Thymus (tissue), 11 donors: ENCODE measurements at regions not wholly inside any gene's neighbourhood (a gene's known extent, or its start where the extent isn't known, plus 50 kb on each side); places are given as distances from the start of the nearest gene placed in this dataset.

Source experiments
- DNase-seq, 9 donors: peaks; one replicate each; pipeline ENCODE4 v3.0.0-alpha.2; 2013; ENCODE audit warnings: low spot score in 9 of 9, low read depth in 6 of 9, missing footprints in 1 of 9
- H3K27ac ChIP-seq, 2 donors: one replicate each; pipeline ENCODE4 v1.5.1; 2013; ENCODE audit warnings: control low read depth in 1 of 2, low read depth in 1 of 2, low read length in 1 of 2, mild to moderate bottlenecking in 1 of 2, moderate library complexity in 1 of 2
- H3K27me3 ChIP-seq, 2 donors: one replicate each; pipeline ENCODE4 v1.5.1; 2013; ENCODE audit warnings: low read length in 1 of 2; ENCODE audit not compliant: control insufficient read depth in 2 of 2, insufficient read depth in 1 of 2
- H3K36me3 ChIP-seq, 2 donors: one replicate each; pipeline ENCODE4 v1.5.1; 2013; ENCODE audit warnings: low read length in 1 of 2, mild to moderate bottlenecking in 1 of 2, moderate library complexity in 1 of 2; ENCODE audit not compliant: control insufficient read depth in 2 of 2, insufficient read depth in 2 of 2
- H3K4me1 ChIP-seq, 2 donors: one replicate each; pipeline ENCODE4 v1.5.1; 2013; ENCODE audit warnings: low read length in 2 of 2; ENCODE audit not compliant: control insufficient read depth in 2 of 2, insufficient read depth in 2 of 2
- H3K4me3 ChIP-seq, 2 donors: one replicate each; pipeline ENCODE4 v1.5.1; 2013; ENCODE audit warnings: low read length in 2 of 2, control low read depth in 1 of 2, mild to moderate bottlenecking in 1 of 2
- H3K9me3 ChIP-seq, 2 donors: one replicate each; pipeline ENCODE4 v1.5.1; 2013; ENCODE audit warnings: low read length in 1 of 2, mild to moderate bottlenecking in 1 of 2; ENCODE audit not compliant: control insufficient read depth in 2 of 2, insufficient read depth in 1 of 2
- WGBS: extraction: QIAGEN DNeasy Blood & Tissue Kit; methylation state at CpG from one replicate; pipeline ENCODE4 v1.1.7; 2013; 5-methylcytosine and 5-hydroxymethylcytosine counted together
- donor health status: healthy.

GRCh38 chr10:83667594-83667993 lies 471.7 kb upstream of the GHITM start:
- 99% methylated on average over 1 of the region's 1 CpG for WGBS

GRCh38 chr10:83673316-83673715 lies 466.0 kb upstream of the GHITM start:
- H3K36me3 ChIP-seq: no peaks in the 10 kb centered on the region
- H3K27me3 ChIP-seq: no peaks in the 10 kb centered on the region
- no peak overlapping the region for H3K4me3 ChIP-seq
- no peak for DNase-seq
- no peaks in the 10 kb centered on the region for H3K4me1 ChIP-seq
- no peak overlapping the region for H3K27ac ChIP-seq
- H3K9me3 ChIP-seq: no peaks in the 10 kb centered on the region
- WGBS: 97% methylated on average over 3 of the region's 3 CpGs

More at GRCh38 chr10:83667594-83667993, 471.7 kb upstream of the GHITM start:
- no peak for DNase-seq
- Histone ChIP-seq H3K27ac (no peak overlapping the region), H3K4me3 (no peak overlapping the region), H3K36me3 (no peaks in the 10 kb centered on the region), H3K4me1 (no peaks in the 10 kb centered on the region), H3K27me3 (no peaks in the 10 kb centered on the region), H3K9me3 (no peaks in the 10 kb centered on the region)

DNA sequence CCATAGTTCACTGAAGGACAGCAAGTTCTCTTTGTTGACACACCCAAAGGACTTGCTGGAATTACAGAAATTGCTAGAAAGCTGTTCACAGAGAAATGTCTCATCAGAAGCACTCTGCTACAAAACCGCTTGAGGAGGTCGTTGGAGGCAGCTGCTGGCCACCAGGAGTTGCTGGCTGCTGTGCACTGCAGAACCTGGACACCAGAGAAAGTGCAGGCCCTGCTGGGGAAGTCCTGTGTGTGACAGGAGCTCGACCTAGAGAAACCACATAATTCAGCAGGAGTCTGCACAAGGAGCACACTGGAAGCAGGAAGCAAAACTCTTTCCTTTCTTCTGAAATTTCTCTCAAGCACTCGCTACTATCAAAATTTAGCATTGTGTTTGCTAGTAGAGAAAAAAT lies 461.5 kb upstream of the GHITM start:
- Histone ChIP-seq H3K36me3 (no peaks in the 10 kb centered on the region), H3K4me3 (no peak overlapping the region), H3K9me3 (no peaks in the 10 kb centered on the region), H3K27me3 (no peaks in the 10 kb centered on the region), H3K4me1 (no peaks in the 10 kb centered on the region), H3K27ac (no peak overlapping the region)
- WGBS: 36% methylated on average over 4 of the region's 4 CpGs
- no peak for DNase-seq

- H3K27ac ChIP-seq: no peak overlapping the region
- no peaks in the 10 kb centered on the region for H3K4me1 ChIP-seq
- 95% methylated on average over 3 of the region's 3 CpGs for WGBS
Observed at GRCh38 chr10:83678850-83679249, 460.5 kb upstream of the GHITM start.

DNA sequence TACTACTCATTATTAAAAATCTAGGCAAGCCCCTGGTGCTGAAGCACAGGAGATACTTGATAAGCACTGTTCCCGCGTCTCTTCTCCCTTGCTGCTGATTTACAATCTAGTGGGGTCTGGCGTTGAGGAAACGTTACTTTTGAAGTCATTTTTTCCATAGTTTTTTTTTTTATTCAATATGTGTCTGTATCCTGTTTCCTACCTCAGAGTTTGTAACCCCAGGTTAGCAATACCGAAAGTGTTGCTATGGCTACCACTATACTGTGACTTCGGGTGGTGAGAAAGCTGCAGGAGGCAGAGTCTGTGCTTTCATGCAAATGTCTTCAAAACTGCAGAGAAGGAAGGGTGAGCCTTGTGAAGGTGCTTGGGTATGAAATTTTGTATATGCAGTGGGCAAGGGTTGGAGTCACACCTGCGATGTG lies 458.8 kb upstream of the GHITM start:
- no peaks in the 10 kb centered on the region for H3K27me3 ChIP-seq
- peak in 2 of 9 donors; percentile 4 to 21 for DNase-seq
- no peaks in the 10 kb centered on the region for H3K36me3 ChIP-seq
- H3K27ac ChIP-seq: no peak overlapping the region
- WGBS: 56% methylated on average over 7 of the region's 7 CpGs
- H3K9me3 ChIP-seq: no peaks in the 10 kb centered on the region
- H3K4me1 ChIP-seq: no peaks in the 10 kb centered on the region
- no peak overlapping the region for H3K4me3 ChIP-seq

More at GRCh38 chr10:83678850-83679249, 460.5 kb upstream of the GHITM start:
- no peak for DNase-seq
- Histone ChIP-seq H3K36me3 (no peaks in the 10 kb centered on the region), H3K9me3 (no peaks in the 10 kb centered on the region), H3K4me3 (no peak overlapping the region), H3K27me3 (no peaks in the 10 kb centered on the region)

GRCh38 chr10:83682414-83682813 lies 456.9 kb upstream of the GHITM start:
- Histone ChIP-seq H3K27me3 (no peaks in the 10 kb centered on the region), H3K36me3 (no peaks in the 10 kb centered on the region), H3K27ac (no peak overlapping the region), H3K4me1 (no peaks in the 10 kb centered on the region), H3K4me3 (no peak overlapping the region), H3K9me3 (no peaks in the 10 kb centered on the region)
- no peak for DNase-seq
- WGBS: 94% methylated on average over 2 of the region's 2 CpGs

GRCh38 chr10:83685458-83685857 lies 453.9 kb upstream of the GHITM start:
- Histone ChIP-seq H3K9me3 (no peaks in the 10 kb centered on the region), H3K4me3 (no peak overlapping the region), H3K36me3 (no peaks in the 10 kb centered on the region), H3K27ac (no peak overlapping the region), H3K4me1 (no peaks in the 10 kb centered on the region), H3K27me3 (no peaks in the 10 kb centered on the region)
- 80% methylated on average over 5 of the region's 5 CpGs for WGBS
- DNase-seq: no peak

DNA sequence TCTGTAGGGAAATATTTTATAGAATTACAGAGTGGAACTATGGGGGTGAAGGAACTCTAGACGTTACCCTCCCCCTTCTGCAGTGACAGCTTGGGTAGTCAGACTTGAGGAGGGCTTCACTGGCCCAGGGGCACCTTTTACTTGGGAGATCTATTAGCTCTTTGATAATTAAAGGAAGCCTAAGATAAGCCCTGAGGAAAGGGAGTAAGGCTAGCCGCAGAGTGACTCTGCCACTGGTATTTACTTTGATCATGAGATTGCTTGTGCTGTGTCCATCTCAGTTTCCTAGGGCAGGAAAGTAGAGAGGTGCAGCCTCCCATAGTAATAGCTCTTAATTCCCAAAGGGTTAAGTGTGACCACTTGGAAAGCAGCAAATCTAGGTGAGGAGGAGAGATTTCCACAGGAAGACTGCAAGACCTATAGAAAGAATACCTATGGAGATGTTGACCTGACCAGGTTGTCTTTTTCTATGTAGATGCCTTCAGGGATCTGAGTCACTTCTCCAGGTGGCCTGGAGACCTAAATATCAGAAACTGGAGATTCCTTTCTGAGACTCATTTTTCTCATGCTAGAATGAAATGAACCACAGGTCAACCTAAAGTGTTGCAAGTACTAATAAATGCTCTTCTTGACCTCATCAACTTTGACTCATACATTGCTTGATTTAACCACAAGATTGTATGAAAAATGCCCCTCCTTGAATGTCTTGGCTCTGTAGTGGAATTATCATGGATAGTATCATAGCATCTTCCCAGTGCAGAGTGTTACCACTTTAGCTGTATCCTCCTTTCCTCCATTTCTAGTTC lies 447.3 kb upstream of the GHITM start:
- 80% methylated on average over 2 of the region's 2 CpGs for WGBS
- Histone ChIP-seq H3K4me1 (no peaks in the 10 kb centered on the region), H3K36me3 (no peaks in the 10 kb centered on the region), H3K9me3 (no peaks in the 10 kb centered on the region), H3K27me3 (no peaks in the 10 kb centered on the region), H3K27ac (no peak overlapping the region), H3K4me3 (no peak overlapping the region)
- DNase-seq: no peak

DNA sequence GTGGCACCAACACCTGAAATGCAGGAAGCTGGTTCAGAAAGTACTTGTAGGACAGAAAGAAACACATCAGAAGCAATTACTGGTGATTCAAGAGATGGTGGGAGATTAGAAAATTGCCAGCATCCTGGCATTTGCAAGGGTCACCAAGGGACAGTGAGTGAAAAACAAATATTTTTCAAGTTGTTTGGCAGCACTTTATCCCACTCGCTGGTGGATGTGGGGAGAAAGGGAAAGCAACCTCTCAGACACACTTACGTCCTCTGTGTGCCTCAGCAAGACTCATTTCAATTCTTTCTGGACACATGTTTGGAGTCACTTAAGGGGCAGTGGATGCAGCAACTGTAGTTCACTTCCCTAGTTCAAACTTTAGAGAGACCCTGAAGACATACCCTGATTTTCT lies 440.4 kb upstream of the GHITM start:
- no peak for DNase-seq
- no peaks in the 10 kb centered on the region for H3K4me1 ChIP-seq
- 92% methylated on average over 2 of the region's 2 CpGs for WGBS
- no peaks in the 10 kb centered on the region for H3K9me3 ChIP-seq
- H3K27ac ChIP-seq: no peak overlapping the region
- H3K27me3 ChIP-seq: no peaks in the 10 kb centered on the region
- H3K4me3 ChIP-seq: no peak overlapping the region
- H3K36me3 ChIP-seq: no peaks in the 10 kb centered on the region
